ENCODE measurements at regions not wholly inside any gene's neighbourhood (a gene's known extent, or its start where the extent isn't known, plus 50 kb on each side); places are given as distances from the start of the nearest gene placed in this dataset.

GRCh38 chr2:6446938-6447608 is 418.6 kb downstream of the CMPK2 start:
- no peak for TF ChIP-seq CTCF (conservative IDR thresholded peaks at IDR 0.05; ENCODE audit: control insufficient read depth, insufficient read depth, low read depth, low read length)
- no peak overlapping the region for H3K4me3 ChIP-seq (ENCODE audit: control insufficient read depth, low read depth, low read length)
- DNase-seq (ENCODE audit: low read depth) = no peak

GRCh38 chr2:6448893-6449292 is 416.8 kb downstream of the CMPK2 start:
- TF ChIP-seq CTCF (conservative IDR thresholded peaks at IDR 0.05; ENCODE audit: control insufficient read depth, insufficient read depth, low read depth, low read length) = no peak
- no peak for DNase-seq (ENCODE audit: low read depth)
- H3K4me3 ChIP-seq (ENCODE audit: control insufficient read depth, low read depth, low read length) = no peak overlapping the region

- DNase-seq (ENCODE audit: low read depth) = no peak
- H3K4me3 ChIP-seq (ENCODE audit: control insufficient read depth, low read depth, low read length) = no peak overlapping the region
- no peak for TF ChIP-seq CTCF (conservative IDR thresholded peaks at IDR 0.05; ENCODE audit: control insufficient read depth, insufficient read depth, low read depth, low read length)
Measured at GRCh38 chr2:6449343-6449742, 416.4 kb downstream of the CMPK2 start.

- DNase-seq (ENCODE audit: low read depth) = no peak
- H3K4me3 ChIP-seq (ENCODE audit: control insufficient read depth, low read depth, low read length) = no peak overlapping the region
- no peak for TF ChIP-seq CTCF (conservative IDR thresholded peaks at IDR 0.05; ENCODE audit: control insufficient read depth, insufficient read depth, low read depth, low read length)
Measured at GRCh38 chr2:6452702-6453481, 412.8 kb downstream of the CMPK2 start.

- no peak for DNase-seq (ENCODE audit: low read depth)
- no peak for TF ChIP-seq CTCF (conservative IDR thresholded peaks at IDR 0.05; ENCODE audit: control insufficient read depth, insufficient read depth, low read depth, low read length)
- H3K4me3 ChIP-seq (ENCODE audit: control insufficient read depth, low read depth, low read length) = no peak overlapping the region
Measured at GRCh38 chr2:6454286-6454990, 411.3 kb downstream of the CMPK2 start.

- no peak overlapping the region for H3K4me3 ChIP-seq (ENCODE audit: control insufficient read depth, low read depth, low read length)
- TF ChIP-seq CTCF (conservative IDR thresholded peaks at IDR 0.05; ENCODE audit: control insufficient read depth, insufficient read depth, low read depth, low read length) = no peak
- no peak for DNase-seq (ENCODE audit: low read depth)
Measured at GRCh38 chr2:6459138-6459537, 406.6 kb downstream of the CMPK2 start.
